Adipocyte (in vitro differentiated cells): ENCODE measurements at regions not wholly inside any gene's neighbourhood (a gene's known extent, or its start where the extent isn't known, plus 50 kb on each side); places are given as distances from the start of the nearest gene placed in this dataset.
A peak's percentile ranks its signal among the peaks of the same experiment; 100 is the strongest.
"Not testable (repeated sequence)": the region's sequence is repeated elsewhere in the genome, so short reads cannot be mapped to it uniquely, and the experiment has no call there.

Experiments used
- DNase-seq: peaks from one replicate; pipeline ENCODE4 v3.0.0-alpha.2; 2015; ENCODE audit warnings: low read depth
- H3K27me3 ChIP-seq: replicated peaks from 2 replicates; pipeline ENCODE4 v1.7.0; 2013; ENCODE audit warnings: mild to moderate bottlenecking, low read length, moderate library complexity; ENCODE audit not compliant: control insufficient read depth, insufficient read depth
- H3K36me3 ChIP-seq: 2 replicates; pipeline ENCODE4 v1.7.0; 2013; ENCODE audit warnings: low read length, mild to moderate bottlenecking, moderate library complexity; ENCODE audit not compliant: control insufficient read depth, insufficient read depth, severe bottlenecking
- H3K4me1 ChIP-seq: 2 replicates; pipeline ENCODE4 v1.7.0; 2013; ENCODE audit warnings: mild to moderate bottlenecking, low read length, moderate library complexity; ENCODE audit not compliant: control insufficient read depth, insufficient read depth
- H3K4me3 ChIP-seq: 2 replicates; pipeline ENCODE4 v1.7.0; 2013; ENCODE audit warnings: mild to moderate bottlenecking, low read length, moderate library complexity
- H3K9ac ChIP-seq: 2 replicates; pipeline ENCODE4 v1.7.0; 2013; ENCODE audit warnings: mild to moderate bottlenecking, low read length, moderate library complexity
- H3K9me3 ChIP-seq: 2 replicates; pipeline ENCODE4 v1.7.0; 2013; ENCODE audit warnings: mild to moderate bottlenecking, low read length, moderate library complexity; ENCODE audit not compliant: control insufficient read depth

- no peak for DNase-seq
Observed at GRCh38 chr1:194068446-194069167, 882.2 kb upstream of the B3GALT2 start.

GRCh38 chr1:194067772-194068171 is 881.4 kb upstream of the B3GALT2 start:
- Histone ChIP-seq H3K9ac (no peak overlapping the region), H3K27me3 (no peaks in the 10 kb centered on the region), H3K4me3 (no peak overlapping the region), H3K9me3 (no peaks in the 10 kb centered on the region), H3K36me3 (no peaks in the 10 kb centered on the region), H3K4me1 (no peaks in the 10 kb centered on the region)
- no peak for DNase-seq

More at GRCh38 chr1:194068446-194069167, 882.2 kb upstream of the B3GALT2 start:
- Histone ChIP-seq H3K9me3 (no peaks in the 10 kb centered on the region), H3K4me3 (no peak overlapping the region), H3K36me3 (no peaks in the 10 kb centered on the region), H3K9ac (no peak overlapping the region), H3K27me3 (no peaks in the 10 kb centered on the region), H3K4me1 (no peaks in the 10 kb centered on the region)

DNA sequence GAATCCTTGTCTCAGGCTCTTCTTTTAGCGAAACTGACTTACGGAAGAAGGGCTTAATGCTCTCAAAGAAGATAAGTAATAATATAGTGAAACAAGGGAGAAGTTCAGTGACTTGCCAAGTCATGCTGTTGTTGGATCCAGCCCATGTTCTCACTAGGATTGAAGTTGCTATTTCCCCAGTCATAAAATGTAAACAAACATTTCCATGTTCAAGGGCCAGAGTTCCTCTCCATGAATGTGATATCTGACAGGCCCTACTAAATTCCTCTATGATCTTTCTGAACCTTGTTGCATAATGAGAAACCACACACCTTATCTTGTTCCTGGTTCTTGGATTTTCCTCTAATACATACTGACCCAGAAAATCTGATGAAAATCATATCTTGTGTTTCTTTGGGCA is 876.5 kb upstream of the B3GALT2 start:
- no peaks in the 10 kb centered on the region for H3K9me3 ChIP-seq
- no peaks in the 10 kb centered on the region for H3K4me1 ChIP-seq
- H3K4me3 ChIP-seq, result no peak overlapping the region
- no peaks in the 10 kb centered on the region for H3K27me3 ChIP-seq
- H3K9ac ChIP-seq, result no peak overlapping the region
- DNase-seq, result peak; percentile 7
- no peaks in the 10 kb centered on the region for H3K36me3 ChIP-seq

DNA sequence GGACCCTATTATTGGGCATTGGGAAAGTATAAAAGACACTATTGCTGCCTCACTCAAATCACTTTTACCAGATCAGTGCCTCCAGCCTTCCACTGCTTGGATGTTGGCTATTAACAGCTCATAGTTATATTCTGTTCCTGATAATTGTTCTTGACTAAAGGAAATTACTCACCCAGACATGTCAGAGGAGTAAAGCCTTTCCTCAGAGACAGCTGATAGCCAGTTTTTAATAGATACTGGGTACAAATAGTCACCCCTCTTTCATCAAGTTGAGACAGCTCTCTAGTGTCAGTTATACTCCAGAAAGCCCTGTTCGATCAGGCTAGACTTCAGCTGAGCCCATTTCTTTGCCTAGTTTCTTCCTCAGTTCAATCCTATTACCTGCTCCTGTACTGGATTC is 876.1 kb upstream of the B3GALT2 start:
- H3K27me3 ChIP-seq, result no peaks in the 10 kb centered on the region
- H3K9ac ChIP-seq, result no peak overlapping the region
- no peaks in the 10 kb centered on the region for H3K9me3 ChIP-seq
- no peak for DNase-seq
- H3K4me3 ChIP-seq, result no peak overlapping the region
- no peaks in the 10 kb centered on the region for H3K4me1 ChIP-seq
- H3K36me3 ChIP-seq, result no peaks in the 10 kb centered on the region

DNA sequence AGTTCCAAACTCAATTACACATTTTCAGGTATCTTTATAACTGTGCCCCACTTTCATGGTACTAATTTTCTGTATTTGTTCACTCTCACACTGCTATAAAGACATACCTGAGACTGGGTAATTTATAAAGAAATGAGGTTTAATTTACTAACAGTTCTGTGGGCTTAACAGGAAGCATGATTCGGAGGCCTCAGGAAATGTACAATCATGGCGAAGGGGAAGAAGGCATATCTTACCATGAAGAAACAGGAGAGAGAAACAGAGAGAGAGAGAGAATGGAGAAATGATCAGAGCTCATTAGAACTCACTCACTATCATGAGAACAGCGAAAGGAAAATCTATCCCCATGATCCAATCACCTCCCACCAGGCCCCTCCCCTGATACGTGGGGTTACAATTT is 874.1 kb upstream of the B3GALT2 start:
- H3K9me3 ChIP-seq, result no peaks in the 10 kb centered on the region
- no peak overlapping the region for H3K9ac ChIP-seq
- H3K36me3 ChIP-seq, result no peaks in the 10 kb centered on the region
- DNase-seq, result no peak
- no peaks in the 10 kb centered on the region for H3K4me1 ChIP-seq
- H3K4me3 ChIP-seq, result no peak overlapping the region
- H3K27me3 ChIP-seq, result no peaks in the 10 kb centered on the region

GRCh38 chr1:194058268-194058667 is 871.9 kb upstream of the B3GALT2 start:
- not testable (repeated sequence) for H3K9ac ChIP-seq, H3K4me1 ChIP-seq, H3K36me3 ChIP-seq, DNase-seq, H3K4me3 ChIP-seq, H3K27me3 ChIP-seq, H3K9me3 ChIP-seq

- DNase-seq, result no peak
- H3K27me3 ChIP-seq, result no peaks in the 10 kb centered on the region
- no peak overlapping the region for H3K4me3 ChIP-seq
- no peaks in the 10 kb centered on the region for H3K36me3 ChIP-seq
- no peaks in the 10 kb centered on the region for H3K9me3 ChIP-seq
- H3K9ac ChIP-seq, result no peak overlapping the region
- no peaks in the 10 kb centered on the region for H3K4me1 ChIP-seq
Observed at GRCh38 chr1:194056169-194056568, 869.8 kb upstream of the B3GALT2 start.

DNA sequence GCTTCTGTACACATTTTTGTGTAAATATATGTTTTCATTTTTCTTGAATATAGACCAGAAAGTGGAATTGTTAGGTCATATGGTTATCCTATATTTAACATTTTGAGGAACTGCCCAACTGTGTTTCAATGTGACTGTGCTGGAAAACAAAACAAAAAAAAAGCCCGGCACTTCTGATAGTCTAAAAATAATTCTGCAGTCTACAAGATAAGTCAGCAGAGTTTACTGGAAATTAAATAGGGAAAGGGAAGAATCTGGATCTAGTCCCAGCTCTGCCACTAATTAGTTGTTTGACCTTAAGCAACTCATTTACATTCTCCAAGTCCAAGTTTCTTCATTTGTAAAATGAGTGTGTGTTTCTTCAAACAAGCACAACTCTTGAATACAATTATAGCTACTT is 869.1 kb upstream of the B3GALT2 start:
- no peaks in the 10 kb centered on the region for H3K36me3 ChIP-seq
- no peak for DNase-seq
- H3K9ac ChIP-seq, result no peak overlapping the region
- no peaks in the 10 kb centered on the region for H3K9me3 ChIP-seq
- H3K4me1 ChIP-seq, result no peaks in the 10 kb centered on the region
- no peak overlapping the region for H3K4me3 ChIP-seq
- H3K27me3 ChIP-seq, result no peaks in the 10 kb centered on the region

- Histone ChIP-seq H3K36me3 (no peaks in the 10 kb centered on the region), H3K9me3 (no peaks in the 10 kb centered on the region), H3K27me3 (no peaks in the 10 kb centered on the region), H3K4me1 (no peaks in the 10 kb centered on the region), H3K9ac (no peak overlapping the region), H3K4me3 (no peak overlapping the region)
- no peak for DNase-seq
Observed at GRCh38 chr1:194052514-194053338, 866.3 kb upstream of the B3GALT2 start.

- Histone ChIP-seq H3K9ac (no peak overlapping the region), H3K4me1 (no peaks in the 10 kb centered on the region), H3K4me3 (no peak overlapping the region), H3K27me3 (no peaks in the 10 kb centered on the region), H3K9me3 (peaks cover 2% of the 10 kb centered on the region), H3K36me3 (no peaks in the 10 kb centered on the region)
- DNase-seq, result no peak
Observed at GRCh38 chr1:194047921-194048320, 861.5 kb upstream of the B3GALT2 start.

DNA sequence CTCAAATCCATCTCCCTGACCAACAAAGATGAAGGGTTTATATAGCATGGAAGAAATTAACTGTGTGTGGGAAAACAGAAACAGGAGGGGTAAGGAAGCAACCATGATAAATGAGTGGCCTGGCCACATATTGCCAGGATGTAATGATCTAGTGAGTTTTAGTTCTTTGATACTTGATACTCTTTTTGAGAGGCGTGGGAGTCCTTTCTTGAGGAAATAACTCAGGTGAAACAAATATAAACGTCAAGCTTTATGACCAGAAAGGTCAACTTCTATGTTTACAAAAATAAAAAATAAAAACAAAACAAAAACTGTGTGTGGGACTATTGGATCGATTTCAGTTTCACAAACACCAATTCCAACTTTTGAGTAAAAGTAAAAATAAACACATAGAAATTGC is 860.8 kb upstream of the B3GALT2 start:
- no peaks in the 10 kb centered on the region for H3K36me3 ChIP-seq
- DNase-seq, result no peak

More for the DNA sequence above, 860.8 kb upstream of the B3GALT2 start:
- Histone ChIP-seq H3K27me3 (no peaks in the 10 kb centered on the region), H3K4me1 (no peaks in the 10 kb centered on the region), H3K9me3 (peaks cover 2% of the 10 kb centered on the region), H3K4me3 (no peak overlapping the region), H3K9ac (no peak overlapping the region)
